ENCODE measurements at regions not wholly inside any gene's neighbourhood (a gene's known extent, or its start where the extent isn't known, plus 50 kb on each side); places are given as distances from the start of the nearest gene placed in this dataset.

- TF ChIP-seq GATA3 (IDR thresholded peaks at IDR 0.05; ENCODE audit: low read depth, low read length): no peak
- TF ChIP-seq GATA2 (IDR thresholded peaks at IDR 0.05; ENCODE audit: low read depth, low read length): no peak
Measured at GRCh38 chr4:59180161-59180560, 2020.0 kb upstream of the ADGRL3 start.
